ENCODE measurements at regions not wholly inside any gene's neighbourhood (a gene's known extent, or its start where the extent isn't known, plus 50 kb on each side); places are given as distances from the start of the nearest gene placed in this dataset.
A peak's percentile ranks its signal among the peaks of the same experiment; 100 is the strongest.

GRCh38 chr6:98648211-98648914 lies 186.0 kb upstream of the POU3F2 start:
- DNase-seq: no peak

GRCh38 chr6:98650941-98651340 lies 183.4 kb upstream of the POU3F2 start:
- no peak for DNase-seq

GRCh38 chr6:98653179-98653578 lies 181.2 kb upstream of the POU3F2 start:
- DNase-seq: no peak

GRCh38 chr6:98657764-98658163 lies 176.6 kb upstream of the POU3F2 start:
- peak; percentile 25 for DNase-seq

- DNase-seq: no peak
Measured at GRCh38 chr6:98669371-98669770, 165.0 kb upstream of the POU3F2 start.

GRCh38 chr6:98670045-98670746 lies 164.2 kb upstream of the POU3F2 start:
- DNase-seq: no peak

- no peak for DNase-seq
Measured at GRCh38 chr6:98672681-98673475, 161.5 kb upstream of the POU3F2 start.

GRCh38 chr6:98678481-98678880 lies 155.9 kb upstream of the POU3F2 start:
- DNase-seq: no peak

GRCh38 chr6:98686008-98686601 lies 148.3 kb upstream of the POU3F2 start:
- DNase-seq: no peak

GRCh38 chr6:98687752-98688151 lies 146.6 kb upstream of the POU3F2 start:
- no peak for DNase-seq

GRCh38 chr6:98695091-98695801 lies 139.1 kb upstream of the POU3F2 start:
- no peak for DNase-seq

GRCh38 chr6:98711380-98711779 lies 123.0 kb upstream of the POU3F2 start:
- no peak for DNase-seq

- DNase-seq: no peak
Measured at GRCh38 chr6:98716341-98716740, 118.0 kb upstream of the POU3F2 start.

- no peak for DNase-seq
Measured at GRCh38 chr6:98717322-98717877, 117.0 kb upstream of the POU3F2 start.

GRCh38 chr6:98717988-98718387 lies 116.4 kb upstream of the POU3F2 start:
- DNase-seq: no peak

- no peak for DNase-seq
Measured at GRCh38 chr6:98724537-98724936, 109.8 kb upstream of the POU3F2 start.

GRCh38 chr6:98747273-98747672 lies 87.1 kb upstream of the POU3F2 start:
- no peak for DNase-seq

GRCh38 chr6:98747960-98748359 lies 86.4 kb upstream of the POU3F2 start:
- no peak for DNase-seq

GRCh38 chr6:98759459-98759858 lies 74.9 kb upstream of the POU3F2 start:
- no peak for DNase-seq

GRCh38 chr6:98764373-98764911 lies 69.9 kb upstream of the POU3F2 start:
- no peak for DNase-seq

GRCh38 chr6:98769546-98769945 lies 64.8 kb upstream of the POU3F2 start:
- peak; percentile 31 for DNase-seq

GRCh38 chr6:98775205-98775604 lies 59.2 kb upstream of the POU3F2 start:
- no peak for DNase-seq

Measured in dermis blood vessel endothelial cell (primary cell).